Astrocyte of the hippocampus (primary cell): ENCODE measurements at regions not wholly inside any gene's neighbourhood (a gene's known extent, or its start where the extent isn't known, plus 50 kb on each side); places are given as distances from the start of the nearest gene placed in this dataset.

Experiments
- DNase-seq: peaks from one replicate; pipeline ENCODE4 v3.0.0; 2011; ENCODE audit warnings: low read depth, low spot score

DNA sequence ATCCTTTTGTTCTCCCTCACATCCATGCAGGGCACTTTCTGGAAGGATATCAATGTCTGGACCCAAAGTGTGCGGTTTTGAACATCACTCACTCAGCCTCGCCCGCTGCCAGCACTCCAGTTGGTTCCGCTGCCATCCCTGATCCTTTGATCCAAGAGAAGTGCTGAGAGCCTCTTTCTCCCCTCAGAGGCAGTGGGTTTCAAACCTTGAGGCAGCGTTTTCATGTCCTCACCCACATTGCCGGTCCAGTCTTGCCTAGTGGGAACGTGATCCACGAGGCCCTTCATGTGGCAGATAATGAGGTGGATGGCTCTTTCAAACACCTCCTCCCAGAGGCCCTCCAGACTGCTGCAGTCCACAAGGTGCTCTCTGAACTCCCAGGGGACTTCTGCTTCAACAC is 122.2 kb downstream of the ACTL8 start:
- DNase-seq: no peak

GRCh38 chr1:17877896-17878295 is 122.8 kb downstream of the ACTL8 start:
- DNase-seq: no peak

- peak; percentile 76 for DNase-seq
These were observed 123.7 kb downstream of the ACTL8 start for GRCh38 chr1:17878837-17879236.

GRCh38 chr1:17880449-17880848 is 125.3 kb downstream of the ACTL8 start:
- DNase-seq: no peak

- no peak for DNase-seq
These were observed 126.6 kb downstream of the ACTL8 start for GRCh38 chr1:17881761-17882160.

DNA sequence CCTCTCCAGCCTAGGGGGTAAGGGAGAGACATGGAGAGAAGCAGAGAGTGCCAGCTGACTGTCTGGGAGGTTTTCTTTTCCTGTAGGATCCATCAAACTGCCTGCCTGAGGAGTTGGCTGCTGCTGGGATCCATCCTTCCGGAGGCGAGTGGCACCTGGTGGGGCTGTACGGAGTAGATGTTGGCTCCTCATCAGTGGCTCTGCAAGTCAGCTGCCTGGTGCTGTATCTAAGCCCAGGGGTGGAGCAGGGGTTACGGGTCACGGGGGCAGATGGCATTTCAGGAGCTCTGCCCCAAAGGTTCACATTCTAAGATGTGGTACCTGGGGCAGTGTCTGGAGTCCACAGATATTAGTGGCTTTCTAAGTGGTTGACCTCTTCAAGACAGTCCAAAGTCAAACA is 128.0 kb downstream of the ACTL8 start:
- DNase-seq: no peak

DNA sequence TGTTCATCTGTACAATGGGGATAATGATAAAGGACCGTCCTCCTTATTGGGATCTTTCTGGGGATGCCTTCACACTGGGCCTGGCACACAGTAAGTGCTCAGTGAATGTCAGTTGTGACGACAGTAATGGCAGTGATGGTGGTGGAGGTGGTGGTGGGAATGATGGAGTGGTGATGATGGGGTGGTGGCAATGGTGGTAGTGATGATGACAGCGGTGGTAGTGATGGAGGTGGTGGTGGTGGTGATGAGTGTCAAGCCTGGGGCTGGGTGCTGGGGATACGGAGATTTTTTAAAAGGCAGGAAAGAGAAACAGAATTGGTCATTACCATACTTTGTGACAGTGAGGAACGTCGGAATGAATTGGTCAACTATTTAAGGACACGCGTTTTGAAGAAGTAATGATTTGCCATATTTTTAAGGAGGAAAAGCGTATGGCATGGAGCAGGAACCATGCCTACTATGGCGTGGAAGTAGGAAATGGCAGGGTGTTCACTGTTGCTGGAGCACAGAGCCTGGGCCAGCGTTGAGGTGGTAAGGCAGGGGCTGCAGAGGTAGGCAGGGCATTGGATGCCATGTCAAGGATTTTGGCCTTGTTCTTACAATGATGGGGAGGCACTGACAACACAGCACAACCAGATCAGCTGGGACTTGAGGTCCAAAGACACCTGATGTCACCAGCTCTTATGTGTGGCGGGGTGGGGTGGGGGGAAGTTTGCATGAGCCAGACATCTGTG is 128.7 kb downstream of the ACTL8 start:
- no peak for DNase-seq

- DNase-seq: no peak
These were observed 130.7 kb downstream of the ACTL8 start for GRCh38 chr1:17885663-17886320.

- DNase-seq: no peak
These were observed 131.3 kb downstream of the ACTL8 start for GRCh38 chr1:17886386-17886785.

DNA sequence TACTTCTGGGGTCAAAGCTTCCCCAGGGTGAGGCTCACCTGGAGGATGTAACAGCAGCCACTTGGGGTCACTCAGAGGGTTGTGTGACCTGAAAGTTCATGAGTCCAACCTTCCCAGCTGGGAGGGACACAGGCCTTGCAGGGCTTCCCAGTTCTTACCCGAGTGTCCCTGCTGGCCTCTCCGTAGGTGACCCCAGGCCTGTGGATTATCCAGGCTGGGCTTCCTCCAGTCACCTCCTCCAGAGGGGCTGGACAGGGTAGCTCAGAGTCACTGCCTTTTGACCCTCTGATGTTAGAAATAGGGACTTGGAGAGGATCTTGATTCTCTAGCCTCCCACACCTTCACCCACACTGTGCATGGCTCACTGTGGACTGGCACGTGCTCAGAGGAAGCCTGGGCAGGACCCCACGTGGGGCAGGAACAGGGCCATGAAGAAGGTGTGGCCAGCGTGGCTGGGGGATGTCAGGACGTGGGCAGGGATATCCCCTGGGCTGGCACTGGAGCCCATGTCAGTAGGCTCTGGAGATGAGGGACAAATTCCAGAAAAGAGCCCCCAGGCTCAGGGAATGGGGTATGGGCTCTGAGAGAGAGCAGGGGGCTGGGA is 131.8 kb downstream of the ACTL8 start:
- no peak for DNase-seq

GRCh38 chr1:17887661-17888371 is 132.7 kb downstream of the ACTL8 start:
- DNase-seq: no peak

- no peak for DNase-seq
These were observed 135.1 kb downstream of the ACTL8 start for GRCh38 chr1:17890056-17890814.

DNA sequence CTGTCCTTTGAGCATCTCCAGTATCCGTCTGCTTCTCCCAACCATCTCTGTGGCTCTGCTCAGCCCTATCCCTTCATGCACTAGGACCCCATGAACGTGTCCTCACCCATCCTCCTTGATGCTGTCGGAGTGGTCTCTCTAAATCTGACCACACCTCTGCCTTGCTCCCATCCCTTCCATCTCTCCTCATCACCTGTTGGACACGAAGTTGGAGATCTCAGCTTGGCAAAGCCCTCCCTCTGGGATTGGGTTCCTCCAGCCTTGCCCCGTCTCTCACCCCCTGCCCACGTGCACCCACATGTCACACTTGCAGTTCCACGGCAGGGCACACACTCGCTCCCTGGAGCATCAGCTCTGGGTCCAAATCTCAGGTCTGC is 135.7 kb downstream of the ACTL8 start:
- DNase-seq: no peak

GRCh38 chr1:17891205-17892110 is 136.3 kb downstream of the ACTL8 start:
- DNase-seq: no peak

- DNase-seq: no peak
These were observed 137.1 kb downstream of the ACTL8 start for GRCh38 chr1:17892225-17892624.

DNA sequence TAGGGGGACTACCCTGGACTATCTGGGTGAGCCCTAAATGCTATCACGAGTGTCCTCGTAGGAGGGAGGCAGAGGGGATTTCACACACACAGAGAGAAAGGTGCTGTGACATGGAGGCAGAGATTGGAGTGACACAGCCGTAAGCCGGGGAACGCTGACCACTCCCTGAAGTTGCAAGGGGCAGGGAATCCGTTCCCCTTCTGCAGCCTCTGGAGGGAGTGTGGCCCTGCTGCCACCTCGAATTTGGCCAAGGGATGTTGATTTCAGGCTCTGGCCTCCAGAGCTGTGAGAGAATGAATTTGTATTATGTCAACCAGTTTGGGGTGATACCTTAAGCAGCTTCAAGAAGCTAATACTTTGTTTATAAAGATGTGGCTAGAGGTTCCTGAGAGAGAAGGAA is 137.7 kb downstream of the ACTL8 start:
- DNase-seq: no peak

DNA sequence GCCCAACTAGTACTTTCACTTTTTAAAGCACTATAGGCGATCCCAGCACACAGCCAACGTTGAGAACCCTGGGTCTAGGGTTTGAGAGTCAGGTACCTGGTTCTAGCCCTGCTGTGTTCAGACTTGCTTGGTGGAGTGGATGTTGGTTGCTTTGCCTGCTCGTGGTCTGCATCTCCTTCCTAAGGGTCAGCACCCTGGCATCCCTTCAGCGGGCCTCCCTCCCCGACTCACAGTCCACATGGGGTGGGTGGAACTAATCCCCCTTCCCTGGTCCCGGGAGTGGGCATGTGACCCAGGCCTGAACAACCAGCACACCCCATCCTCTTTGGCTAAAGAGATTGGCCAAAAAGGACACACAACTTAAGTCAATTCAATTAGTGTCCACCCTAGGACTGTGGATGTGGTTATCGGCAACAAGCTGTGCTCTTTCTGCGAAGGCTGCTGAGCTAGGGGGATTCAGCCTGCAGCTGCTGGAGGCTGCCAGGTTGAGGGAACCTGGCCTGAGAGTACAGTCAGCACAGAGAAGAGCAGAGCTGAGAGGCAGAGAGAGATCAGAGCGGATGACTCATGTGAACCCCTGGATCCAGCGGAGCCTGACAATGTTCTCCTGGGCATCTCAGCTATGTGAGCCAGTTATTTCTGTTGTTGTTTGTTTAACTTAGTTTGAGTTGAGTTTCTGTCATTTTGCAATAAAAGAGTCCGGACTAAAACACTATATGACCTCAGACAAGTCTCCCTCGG is 138.9 kb downstream of the ACTL8 start:
- no peak for DNase-seq

GRCh38 chr1:17895401-17895800 is 140.3 kb downstream of the ACTL8 start:
- DNase-seq: no peak

DNA sequence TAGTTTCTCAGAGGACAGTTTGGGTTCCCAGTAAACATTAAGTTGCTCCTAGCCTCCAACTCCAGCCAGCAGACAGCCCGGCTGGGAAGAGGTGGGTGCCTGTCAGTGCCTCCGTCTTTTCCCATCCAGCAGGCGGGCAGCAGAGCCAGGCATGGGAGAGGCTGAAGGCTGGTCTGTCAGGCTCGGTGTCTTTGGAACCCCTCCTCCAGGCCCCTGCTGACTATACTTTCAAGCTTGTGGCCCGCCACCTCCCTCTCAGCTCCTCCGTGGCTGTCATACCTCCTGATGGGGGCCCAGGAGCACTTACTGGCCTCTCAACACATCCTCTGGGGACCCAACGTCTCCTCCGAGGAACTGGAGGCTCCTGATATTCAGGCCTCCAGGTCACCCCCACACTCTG is 140.9 kb downstream of the ACTL8 start:
- no peak for DNase-seq

DNA sequence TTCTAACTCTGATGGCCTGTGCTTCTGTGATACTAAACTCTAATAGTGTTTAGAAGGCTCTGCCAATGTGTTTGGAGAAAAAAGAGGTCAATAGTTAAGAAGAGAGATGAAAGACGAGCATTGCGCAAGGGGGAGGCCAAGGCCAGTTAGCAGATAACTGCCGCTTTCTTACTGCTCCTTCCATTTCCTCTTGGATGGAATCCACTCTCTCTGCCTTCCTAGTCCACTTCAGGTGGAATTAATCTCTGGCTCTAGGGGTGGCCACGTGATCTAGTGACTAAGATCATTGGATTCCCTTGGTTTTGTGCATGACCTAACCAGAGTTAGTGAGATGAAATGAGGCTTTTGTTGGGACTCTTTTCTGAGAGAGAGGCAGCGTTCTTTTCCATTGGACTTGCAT is 148.3 kb downstream of the ACTL8 start:
- no peak for DNase-seq
